HG02678 (cell line): ENCODE measurements at regions not wholly inside any gene's neighbourhood (a gene's known extent, or its start where the extent isn't known, plus 50 kb on each side); places are given as distances from the start of the nearest gene placed in this dataset.
"Not testable (repeated sequence)": the region's sequence is repeated elsewhere in the genome, so short reads cannot be mapped to it uniquely, and the experiment has no call there.

Source experiments
- ATAC-seq: cut with Tn5 transposase; IDR thresholded peaks from one replicate; pipeline ENCODE4 v1.9.1; 2021; ENCODE audit warnings: mild to moderate bottlenecking, moderate library complexity; ENCODE audit not compliant: unreplicated experiment

- no peak for ATAC-seq
These were observed 1678.6 kb upstream of the CELF4 start for GRCh38 chr18:39244242-39244641.

GRCh38 chr18:39241534-39241933, 1675.9 kb upstream of the CELF4 start:
- no peak for ATAC-seq

GRCh38 chr18:39238981-39239660, 1673.5 kb upstream of the CELF4 start:
- no peak for ATAC-seq

- no peak for ATAC-seq
These were observed 1669.6 kb upstream of the CELF4 start for GRCh38 chr18:39235118-39235719.

DNA sequence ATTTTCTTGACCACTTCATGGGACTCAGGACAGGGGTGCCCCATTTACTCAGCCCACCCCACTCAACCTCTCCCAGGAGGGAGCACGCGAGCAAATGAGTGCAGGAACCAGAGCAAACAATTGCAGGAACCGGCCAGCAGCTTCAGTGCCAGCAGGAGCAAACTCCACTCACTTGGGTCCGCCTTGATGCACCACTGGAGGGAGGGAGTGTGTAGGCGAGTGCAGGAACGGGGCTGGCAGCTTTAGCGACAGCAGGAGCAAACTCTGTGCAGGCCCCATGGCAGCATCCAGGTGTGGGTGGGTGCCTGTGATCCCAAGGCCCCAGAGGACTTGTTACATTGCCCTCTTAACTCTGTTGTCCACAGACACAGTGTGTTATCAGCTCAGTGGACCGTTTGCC, 1667.3 kb upstream of the CELF4 start:
- no peak for ATAC-seq

DNA sequence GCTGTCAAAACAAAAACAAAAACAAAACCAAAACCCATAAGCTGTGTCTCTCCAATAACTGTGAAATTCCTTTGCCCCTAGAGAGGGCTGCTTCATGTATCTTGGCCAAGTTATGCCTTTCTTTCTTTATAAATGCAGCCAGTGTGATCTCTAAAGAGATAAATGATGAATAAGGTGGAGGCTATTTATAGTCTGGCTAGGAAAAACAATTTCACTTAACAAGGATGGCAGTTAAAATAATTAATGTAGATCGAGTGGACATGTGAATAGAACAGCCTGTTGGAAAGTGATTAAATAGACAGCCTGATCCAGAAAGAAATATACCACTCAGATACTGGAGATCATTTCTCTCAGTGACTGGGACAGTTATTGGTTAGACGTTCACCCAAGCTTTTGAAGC, 1666.9 kb upstream of the CELF4 start:
- no peak for ATAC-seq

GRCh38 chr18:39230086-39230803, 1664.6 kb upstream of the CELF4 start:
- ATAC-seq: no peak

DNA sequence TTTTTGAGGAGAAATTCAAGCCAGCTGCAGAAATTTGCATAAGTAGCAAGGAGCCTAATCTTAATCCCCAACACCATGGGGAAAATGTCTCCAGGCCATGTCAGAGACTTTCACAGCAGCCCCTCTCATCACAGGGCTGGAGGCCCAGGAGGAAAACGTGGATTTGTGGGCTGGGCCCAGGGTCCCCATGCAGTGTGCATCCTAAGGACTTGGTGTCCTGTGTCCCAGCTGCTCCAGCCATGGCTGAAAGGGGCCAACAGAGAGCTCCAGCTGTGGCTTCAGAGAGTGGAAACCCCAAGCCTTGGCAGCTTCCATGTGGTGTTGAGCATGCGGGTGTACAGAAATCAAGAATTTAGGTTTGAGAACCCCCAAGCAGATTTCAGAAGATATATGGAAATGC, 1662.2 kb upstream of the CELF4 start:
- not testable (repeated sequence) for ATAC-seq

- ATAC-seq: no peak
These were observed 1659.8 kb upstream of the CELF4 start for GRCh38 chr18:39225373-39225772.

GRCh38 chr18:39223283-39223682, 1657.7 kb upstream of the CELF4 start:
- no peak for ATAC-seq

DNA sequence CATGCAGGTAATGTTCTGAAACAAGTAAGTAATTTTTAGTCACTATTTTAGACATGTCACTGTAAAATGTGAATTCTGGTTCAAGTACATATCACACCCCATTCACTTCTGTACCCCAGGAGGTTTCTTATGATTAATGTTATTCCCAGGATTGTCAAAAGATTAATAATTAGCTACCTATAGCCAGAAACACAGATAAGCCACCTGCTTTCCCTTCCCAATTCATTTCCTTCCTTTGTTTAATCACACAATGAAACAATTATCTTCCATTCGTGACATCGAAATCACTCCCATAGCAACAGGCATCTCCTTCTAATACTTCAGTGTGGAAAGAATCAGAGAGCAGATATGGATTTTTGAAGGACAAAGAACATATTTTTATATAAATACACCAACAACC, 1650.3 kb upstream of the CELF4 start:
- no peak for ATAC-seq

DNA sequence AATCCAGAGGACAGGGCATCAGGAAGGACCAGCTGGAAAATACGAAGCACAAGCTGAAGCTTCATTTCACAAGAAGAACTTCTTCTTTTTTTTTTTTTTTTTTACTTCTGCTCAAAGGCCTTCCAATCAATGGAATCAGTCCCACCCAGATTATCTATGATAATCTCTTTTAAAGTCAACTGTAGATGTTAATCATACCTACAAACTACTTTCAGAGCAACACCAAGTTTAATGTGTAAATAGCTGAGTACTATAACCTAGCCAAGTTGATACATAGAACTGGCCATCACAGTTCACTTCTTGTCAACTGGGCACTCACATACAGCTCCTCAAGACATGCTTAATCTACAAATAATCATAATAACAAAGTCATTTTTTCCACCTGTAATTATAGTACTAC, 1645.9 kb upstream of the CELF4 start:
- ATAC-seq: no peak

- ATAC-seq: no peak
These were observed 1643.6 kb upstream of the CELF4 start for GRCh38 chr18:39209173-39209572.

GRCh38 chr18:39208729-39209128, 1643.1 kb upstream of the CELF4 start:
- ATAC-seq: no peak

DNA sequence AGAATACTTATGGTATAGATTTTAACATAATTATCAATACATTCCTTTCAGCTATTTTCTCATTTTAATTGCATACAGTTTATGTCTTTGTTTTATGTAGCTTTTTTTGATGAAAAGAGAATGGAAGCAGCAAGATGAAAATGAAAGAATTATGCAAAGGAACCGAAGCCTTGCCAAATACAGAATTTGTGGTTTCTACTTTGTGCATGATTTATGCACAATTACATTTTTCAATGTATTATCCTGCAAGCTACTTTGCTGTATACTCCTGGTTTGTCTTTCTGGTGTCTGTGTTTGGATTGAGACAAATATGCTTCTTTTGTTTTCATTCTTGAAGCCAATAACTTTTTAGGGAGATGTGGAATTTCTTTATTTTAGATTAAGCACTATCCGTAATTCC, 1642.6 kb upstream of the CELF4 start:
- no peak for ATAC-seq

DNA sequence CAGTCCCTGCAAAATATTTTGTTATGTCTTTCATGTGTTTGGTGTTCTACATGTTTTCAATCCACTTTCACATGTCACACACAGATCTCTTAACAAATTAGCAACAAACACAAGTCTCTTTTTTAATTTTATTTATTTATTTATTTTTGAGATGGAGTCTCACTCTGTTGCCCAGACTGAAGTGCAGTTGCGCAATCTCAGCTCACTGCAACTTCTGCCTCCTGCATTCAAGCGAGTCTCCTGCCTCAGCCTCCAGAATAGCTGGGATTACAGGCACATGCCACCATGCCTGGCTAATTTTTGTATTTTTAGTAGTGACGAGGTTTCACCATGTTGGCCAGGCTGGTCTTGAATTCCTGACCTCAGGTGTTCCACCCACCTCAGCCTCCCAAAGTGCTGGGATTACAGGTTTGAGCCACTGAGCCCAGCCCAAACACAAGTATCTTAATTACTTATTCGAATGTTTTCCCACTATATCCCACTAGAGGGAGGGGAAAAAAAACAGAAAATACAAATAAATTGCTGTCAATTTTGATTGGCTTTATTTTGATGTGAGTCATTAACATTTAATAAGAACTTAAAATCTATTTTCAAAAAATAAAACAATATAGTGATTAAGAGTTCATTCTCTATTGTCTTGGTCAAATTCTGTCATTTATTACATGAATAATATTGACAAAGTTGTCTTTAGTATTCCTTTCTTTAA, 1641.0 kb upstream of the CELF4 start:
- ATAC-seq: not testable (repeated sequence)

DNA sequence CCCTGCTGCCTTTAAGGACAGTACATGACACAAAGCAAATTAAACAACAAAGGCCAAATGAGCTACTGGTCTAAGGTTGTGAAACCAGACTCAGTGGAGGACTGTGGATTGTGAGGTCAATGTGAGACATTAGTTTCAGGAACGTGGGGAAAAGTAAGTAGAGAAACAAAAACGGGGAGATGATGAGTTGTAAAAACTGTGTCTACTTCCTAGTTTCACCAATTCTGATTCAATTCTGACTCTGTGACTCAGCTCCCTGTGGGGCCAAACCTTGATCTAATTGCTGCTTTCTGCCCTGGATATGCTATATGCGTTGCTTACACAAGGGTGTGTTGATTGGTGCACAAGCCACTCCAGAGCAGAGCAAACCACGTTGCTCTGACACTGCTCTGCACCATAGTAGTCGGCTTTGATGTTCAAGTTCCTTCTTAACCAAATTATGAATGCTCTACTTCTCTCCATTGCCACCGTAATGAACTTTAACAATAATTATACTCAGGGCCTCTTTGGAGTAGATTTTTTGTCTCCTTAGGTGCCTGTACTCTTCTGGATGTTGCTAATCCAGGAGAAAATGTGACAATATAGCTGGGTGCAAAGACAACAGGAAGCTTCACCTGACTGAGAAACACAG, 1640.1 kb upstream of the CELF4 start:
- ATAC-seq: no peak

- no peak for ATAC-seq
These were observed 1634.6 kb upstream of the CELF4 start for GRCh38 chr18:39200153-39200552.

GRCh38 chr18:39199231-39199855, 1633.7 kb upstream of the CELF4 start:
- ATAC-seq: no peak

DNA sequence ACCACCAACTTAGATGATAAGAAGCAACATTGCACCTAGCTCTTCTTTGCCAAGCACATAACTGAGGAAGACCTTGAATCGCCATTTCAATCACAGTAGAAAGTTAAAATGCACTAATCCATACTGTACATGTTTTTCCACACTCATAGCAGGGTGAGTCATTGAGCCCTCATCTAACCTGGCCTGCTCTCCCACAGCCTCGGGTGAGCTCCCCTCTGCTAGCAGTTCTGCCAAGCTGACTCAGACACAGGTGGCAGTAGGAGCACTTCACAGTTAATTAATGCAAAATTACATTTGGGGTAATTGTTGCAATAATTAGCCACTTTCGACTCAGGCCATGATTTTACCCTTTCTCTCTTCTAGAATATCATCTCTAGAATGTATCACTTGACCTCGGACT, 1632.8 kb upstream of the CELF4 start:
- ATAC-seq: no peak

DNA sequence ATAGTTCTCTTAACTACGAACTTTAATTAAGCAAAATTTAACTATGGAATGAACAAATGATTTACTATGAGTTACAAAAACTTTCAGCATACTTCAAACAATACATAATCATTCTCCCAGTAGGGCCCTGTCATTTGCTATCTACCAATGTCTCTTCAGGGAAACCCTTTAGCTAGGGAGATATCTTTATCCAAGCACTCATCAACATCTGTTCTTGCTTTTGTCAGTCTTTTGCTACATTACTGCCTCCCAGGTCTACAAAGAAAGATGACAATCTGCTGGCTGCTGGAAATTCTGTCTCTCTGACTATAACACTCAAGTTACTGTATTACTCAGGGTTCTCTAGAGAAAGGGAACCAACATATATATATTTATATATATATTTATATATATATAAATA, 1626.3 kb upstream of the CELF4 start:
- no peak for ATAC-seq
